ENCODE measurements at regions not wholly inside any gene's neighbourhood (a gene's known extent, or its start where the extent isn't known, plus 50 kb on each side); places are given as distances from the start of the nearest gene placed in this dataset.

- TF ChIP-seq JUND (IDR thresholded peaks at IDR 0.05) (no peak), FOXA1 (IDR thresholded peaks at IDR 0.05) (no peak)
Measured at GRCh38 chr9:1208157-1208556, 158.0 kb downstream of the DMRT2 start (continued).

- no peak for DNase-seq (ENCODE audit: low spot score)
- Histone ChIP-seq H3K9me3 (ENCODE audit: control insufficient read depth in 4 of 4, low read length in 3 of 4) (peaks cover 0 to 4% (median 0%) of the 10 kb centered on the region in 4 donors), H3K4me1 (ENCODE audit: control insufficient read depth in 4 of 4, insufficient read depth in 4 of 4, low read length in 3 of 4) (no peaks in the 10 kb centered on the region), H3K27ac (ENCODE audit: low read depth in 1 of 2, low read length in 2 of 2) (no peak overlapping the region), H3K4me3 (ENCODE audit: low read depth in 1 of 3, low read length in 3 of 3) (no peak overlapping the region), H3K27me3 (ENCODE audit: control insufficient read depth in 4 of 4, insufficient read depth in 4 of 4, low read length in 3 of 4) (no peaks in the 10 kb centered on the region), H3K9ac (ENCODE audit: low read depth in 1 of 2, low read length in 2 of 2) (no peak overlapping the region), H3K36me3 (ENCODE audit: control insufficient read depth in 4 of 4, insufficient read depth in 3 of 4, low read depth in 1 of 4, low read length in 3 of 4) (no peaks in the 10 kb centered on the region)
- 92% methylated on average over 3 of the region's 3 CpGs for WGBS
- no peak for TF ChIP-seq FOXA2 (IDR thresholded peaks at IDR 0.05)
- no peak for TF ChIP-seq NR2F2 (IDR thresholded peaks at IDR 0.05)
- no peak for TF ChIP-seq EGR1 (IDR thresholded peaks at IDR 0.05; ENCODE audit: low read depth in 2 of 2)
- TF ChIP-seq RAD21 (IDR thresholded peaks at IDR 0.05), result no peak
- TF ChIP-seq YY1 (IDR thresholded peaks at IDR 0.05), result no peak
- no peak for TF ChIP-seq TAF1 (conservative IDR thresholded peaks at IDR 0.05)
- no peak for TF ChIP-seq JUND (IDR thresholded peaks at IDR 0.05)
- no peak for TF ChIP-seq ZBTB33 (IDR thresholded peaks at IDR 0.05)
- no peak for TF ChIP-seq FOXA1 (IDR thresholded peaks at IDR 0.05)
- TF ChIP-seq SP1 (IDR thresholded peaks at IDR 0.05), result no peak
- TF ChIP-seq MAX (IDR thresholded peaks at IDR 0.05), result no peak
- TF ChIP-seq ATF3 (IDR thresholded peaks at IDR 0.05), result no peak
- TF ChIP-seq HNF4A (conservative IDR thresholded peaks at IDR 0.05), result no peak
- no peak for TF ChIP-seq GABPA (IDR thresholded peaks at IDR 0.05 in 1 of 2, conservative IDR thresholded peaks at IDR 0.05 in 1 of 2)
- TF ChIP-seq REST (IDR thresholded peaks at IDR 0.05), result no peak
- TF ChIP-seq CTCF (IDR thresholded peaks at IDR 0.05; ENCODE audit: low read depth, low read length, missing input control), result no peak
- TF ChIP-seq HNF4G (IDR thresholded peaks at IDR 0.05), result no peak
- TF ChIP-seq RXRA (IDR thresholded peaks at IDR 0.05), result no peak
Measured at GRCh38 chr9:1210954-1211353, 160.8 kb downstream of the DMRT2 start.

All from liver (tissue), 8 donors.